Breast epithelium (tissue), 3 donors: ENCODE measurements at regions not wholly inside any gene's neighbourhood (a gene's known extent, or its start where the extent isn't known, plus 50 kb on each side); places are given as distances from the start of the nearest gene placed in this dataset.

ENCODE experiments used
- CTCF ChIP-seq, 3 donors: fragments of 450-650 bp; IDR thresholded peaks; one replicate each; pipeline ENCODE4 v1.5.1; 2016 to 2017; ENCODE audit warnings: antibody characterized with exemption in 3 of 3, mild to moderate bottlenecking in 3 of 3, moderate library complexity in 3 of 3
- POLR2A ChIP-seq: fragments of 450-650 bp; IDR thresholded peaks from one replicate; pipeline ENCODE4 v1.6.1; 2016; ENCODE audit warnings: antibody characterized with exemption, mild to moderate bottlenecking, moderate library complexity
- POLR2AphosphoS5 ChIP-seq, 3 donors: sonication (generic); formaldehyde crosslinking; IDR thresholded peaks; one replicate each; pipeline ENCODE4 v1.6.1; 2017; ENCODE audit warnings: antibody characterized with exemption in 3 of 3

DNA sequence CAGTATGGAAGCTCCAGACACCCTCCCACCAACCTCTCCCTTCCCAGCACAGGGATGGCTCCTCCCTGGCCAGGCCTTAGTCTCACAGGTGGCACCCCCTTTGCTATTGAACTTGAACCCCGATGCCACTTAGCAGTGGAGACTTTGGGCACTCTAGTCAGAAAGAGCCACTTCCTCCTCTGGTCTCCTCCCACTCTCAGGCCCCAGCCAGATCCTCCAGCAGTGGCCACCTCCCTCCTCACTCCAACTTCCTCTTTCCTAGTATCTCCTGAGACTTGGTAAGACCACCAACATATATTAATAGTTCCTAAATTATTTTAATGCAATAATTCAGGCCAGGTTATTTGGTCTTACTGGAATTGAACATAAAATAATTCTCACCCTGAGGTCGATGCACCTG is 437.2 kb upstream of the ID2 start:
- TF ChIP-seq CTCF (IDR thresholded peaks at IDR 0.05), result no peak
- TF ChIP-seq POLR2A, result no peak
- no peak for TF ChIP-seq POLR2AphosphoS5 (IDR thresholded peaks at IDR 0.05)
